H1 (cell line): ENCODE measurements at regions not wholly inside any gene's neighbourhood (a gene's known extent, or its start where the extent isn't known, plus 50 kb on each side); places are given as distances from the start of the nearest gene placed in this dataset.

Experiments
- CTCF ChIA-PET: fragments of 300-600 bp; sonication (Branson Sonifier 250); formaldehyde crosslinking; loops from one replicate; lab custom pipeline; 2021; ENCODE audit not compliant: partially characterized antibody; lab: Charles Lee
- POLR2A ChIA-PET: fragments of 300-600 bp; sonication (Branson Sonifier 250); formaldehyde crosslinking; loops from one replicate; lab custom pipeline; 2021; ENCODE audit warnings: inconsistent platforms; ENCODE audit not compliant: partially characterized antibody; lab: Charles Lee
- DNase-seq, 2 experiments: peaks; one replicate each; pipeline versions ENCODE4 v3.0.0 to v3.0.0-alpha.2; 2010 to 2022; ENCODE audit warnings: low spot score in 2 of 2, low read depth in 1 of 2, mixed read lengths in 1 of 2
- FAIRE-seq: peaks from 2 replicates; lab custom pipeline; 2011; peaks lifted over from hg19 to GRCh38; lab: Jason Lieb, UNC
- H2AFZ ChIP-seq: 2 replicates; pipeline ENCODE4 v1.8.1; 2012; ENCODE audit warnings: low read length, inconsistent platforms
- H2AK5ac ChIP-seq: 2 replicates; pipeline ENCODE4 v1.6.1; 2013; ENCODE audit warnings: low read depth, low read length
- H2BK120ac ChIP-seq: replicated peaks from 2 replicates; pipeline ENCODE3; 2013; ENCODE audit warnings: low read depth, low read length, inconsistent platforms
- H2BK12ac ChIP-seq: 2 replicates; pipeline ENCODE4 v1.6.1; 2013; ENCODE audit warnings: low read depth, low read length
- H2BK15ac ChIP-seq: 2 replicates; pipeline ENCODE4 v1.6.1; 2013; ENCODE audit warnings: low read length
- H2BK20ac ChIP-seq: 2 replicates; pipeline ENCODE4 v1.6.1; 2013; ENCODE audit warnings: low read length
- H2BK5ac ChIP-seq: 2 replicates; pipeline ENCODE4 v1.6.1; 2013; ENCODE audit warnings: low read depth, low read length
- H3K14ac ChIP-seq: 2 replicates; pipeline ENCODE4 v1.6.1; 2013; ENCODE audit warnings: inconsistent platforms; ENCODE audit not compliant: insufficient read length
- H3K18ac ChIP-seq: 2 replicates; pipeline ENCODE4 v1.6.1; 2013; ENCODE audit warnings: low read length; ENCODE audit errors: extremely low read depth
- H3K23ac ChIP-seq: 2 replicates; pipeline ENCODE4 v1.6.1; 2013; ENCODE audit warnings: inconsistent platforms; ENCODE audit not compliant: insufficient read length
- H3K23me2 ChIP-seq: 2 replicates; pipeline ENCODE4 v1.6.1; 2013; ENCODE audit warnings: low read depth, low read length
- H3K27ac ChIP-seq: 2 replicates; pipeline ENCODE4 v1.6.1; 2011; ENCODE audit warnings: low read depth, low read length, inconsistent platforms
- H3K27me3 ChIP-seq, 4 experiments: replicated peaks in 1 of 4; 1 replicate in 1 of 4; 2 replicates in 3 of 4; pipeline versions ENCODE4 v1.6.1 to v1.8.1; 2011 to 2013; ENCODE audit warnings: low read length in 3 of 4, mild to moderate bottlenecking in 3 of 4, inconsistent platforms in 2 of 4, mixed read lengths in 2 of 4, moderate library complexity in 1 of 4; ENCODE audit not compliant: control insufficient read depth in 3 of 4, insufficient read depth in 3 of 4; ENCODE audit errors: extremely low read depth in 1 of 4
- H3K36me3 ChIP-seq, 4 experiments: 2 replicates each; pipeline versions ENCODE4 v1.6.1 to v1.8.1; 2011 to 2013; ENCODE audit warnings: mild to moderate bottlenecking in 4 of 4, low read length in 3 of 4, moderate library complexity in 2 of 4, control low read depth in 1 of 4, inconsistent platforms in 1 of 4; ENCODE audit not compliant: insufficient read depth in 4 of 4, control insufficient read depth in 2 of 4
- H3K4ac ChIP-seq: replicated peaks from 2 replicates; pipeline ENCODE3; 2013; ENCODE audit warnings: low read length, low read depth, mixed read lengths, inconsistent platforms; ENCODE audit not compliant: insufficient read length
- H3K4me1 ChIP-seq, 4 experiments: replicated peaks in 1 of 4; 1 replicate in 1 of 4; 2 replicates in 3 of 4; pipeline versions ENCODE4 v1.6.1 to v1.8.1; 2011 to 2013; ENCODE audit warnings: low read length in 3 of 4, inconsistent platforms in 2 of 4, mixed read lengths in 1 of 4; ENCODE audit not compliant: insufficient read depth in 4 of 4, control insufficient read depth in 3 of 4
- H3K4me2 ChIP-seq, 2 experiments: 2 replicates each; pipeline versions ENCODE4 v1.6.1 to v1.8.1; 2011 to 2013; ENCODE audit warnings: low read depth in 2 of 2, low read length in 2 of 2, control low read depth in 1 of 2, inconsistent platforms in 1 of 2, mild to moderate bottlenecking in 1 of 2; ENCODE audit not compliant: insufficient read depth in 1 of 2
- H3K4me3 ChIP-seq, 4 experiments: fragments of 200-600, 300-600 bp in 1 of 4; sonication (generic), shearing (Covaris generic), sonication (Bioruptor Twin) in 1 of 4; 2 replicates each; pipeline versions ENCODE4 v1.5.1 to v1.8.1; 2011 to 2016; ENCODE audit warnings: low read length in 4 of 4, low read depth in 3 of 4, control low read depth in 2 of 4, inconsistent platforms in 2 of 4, mild to moderate bottlenecking in 2 of 4, mixed read lengths in 1 of 4, moderate library complexity in 1 of 4; ENCODE audit not compliant: insufficient read depth in 2 of 4; ENCODE audit errors: extremely low read depth in 1 of 4
- H3K56ac ChIP-seq: replicated peaks from 2 replicates; pipeline ENCODE3; 2013; ENCODE audit warnings: low read depth, mild to moderate bottlenecking, mixed read lengths, low read length, inconsistent platforms; ENCODE audit not compliant: insufficient read length
- H3K79me1 ChIP-seq: 2 replicates; pipeline ENCODE4 v1.6.1; 2013; ENCODE audit warnings: low read depth, low read length, control low read depth
- H3K79me2 ChIP-seq, 2 experiments: 2 replicates each; pipeline versions ENCODE4 v1.6.1 to v1.8.1; 2012 to 2013; ENCODE audit warnings: low read length in 2 of 2, mild to moderate bottlenecking in 2 of 2, inconsistent platforms in 1 of 2; ENCODE audit not compliant: insufficient read depth in 2 of 2, control insufficient read depth in 1 of 2
- H3K9ac ChIP-seq, 4 experiments: replicated peaks in 1 of 4; 1 replicate in 1 of 4; 2 replicates in 3 of 4; pipeline versions ENCODE4 v1.6.1 to v1.8.1; 2011 to 2013; ENCODE audit warnings: low read depth in 3 of 4, low read length in 3 of 4, control low read depth in 2 of 4, mild to moderate bottlenecking in 2 of 4, moderate library complexity in 2 of 4, inconsistent platforms in 1 of 4; ENCODE audit errors: extremely low read depth in 1 of 4
- H3K9me3 ChIP-seq, 2 experiments: 2 replicates each; pipeline versions ENCODE4 v1.6.1 to v1.8.1; 2012 to 2013; ENCODE audit warnings: mild to moderate bottlenecking in 2 of 2, moderate library complexity in 2 of 2, control low read depth in 1 of 2, inconsistent platforms in 1 of 2, low read depth in 1 of 2, low read length in 1 of 2, mixed read lengths in 1 of 2; ENCODE audit not compliant: insufficient read depth in 2 of 2
- H4K20me1 ChIP-seq, 2 experiments: replicated peaks in 1 of 2; 2 replicates each; pipeline versions ENCODE3 to v1.8.1; 2011 to 2013; ENCODE audit warnings: inconsistent platforms in 2 of 2, low read length in 2 of 2, mild to moderate bottlenecking in 1 of 2; ENCODE audit not compliant: insufficient read depth in 2 of 2, control insufficient read depth in 1 of 2
- H4K5ac ChIP-seq: 2 replicates; pipeline ENCODE4 v1.6.1; 2013; ENCODE audit warnings: low read length, low read depth, mixed read lengths, inconsistent platforms; ENCODE audit not compliant: insufficient read length
- H4K8ac ChIP-seq: 2 replicates; pipeline ENCODE4 v1.8.0; 2013; ENCODE audit warnings: mild to moderate bottlenecking, moderate library complexity, low read length, inconsistent platforms; ENCODE audit not compliant: insufficient read depth; ENCODE audit errors: extremely low read depth
- H4K91ac ChIP-seq: replicated peaks from 2 replicates; pipeline ENCODE3; 2013; ENCODE audit warnings: low read length, mixed read lengths, inconsistent platforms; ENCODE audit not compliant: insufficient read length
- BRCA1 ChIP-seq: IDR thresholded peaks from 2 replicates; pipeline ENCODE4 v1.6.1; 2012; ENCODE audit warnings: low read depth, low read length, improper control_type of control experiment
- FOSL1 ChIP-seq: IDR thresholded peaks from 2 replicates; pipeline ENCODE4 v1.6.1; 2011; ENCODE audit warnings: mild to moderate bottlenecking, low read depth, low read length, moderate library complexity; ENCODE audit not compliant: insufficient read depth
- HDAC2 ChIP-seq, 2 experiments: fragments of 300-600 bp in 1 of 2; sonication (generic) in 1 of 2; IDR thresholded peaks; 2 replicates each; pipeline ENCODE4 v1.6.1; 2011 to 2012; ENCODE audit warnings: low read depth in 2 of 2, low read length in 2 of 2, mild to moderate bottlenecking in 2 of 2, moderate library complexity in 2 of 2, borderline replicate concordance in 1 of 2, inconsistent platforms in 1 of 2
- HDAC6 ChIP-seq: IDR thresholded peaks from one replicate; pipeline ENCODE4 v1.7.1; 2012; ENCODE audit warnings: low read depth, mild to moderate bottlenecking, inconsistent platforms, low read length, moderate library complexity
- PHF8 ChIP-seq: fragments of 200-600 bp; sonication (generic); conservative IDR thresholded peaks from 2 replicates; pipeline ENCODE4 v1.7.1; 2012; ENCODE audit warnings: low read depth, mild to moderate bottlenecking, inconsistent platforms, low read length, moderate library complexity
- RFX5 ChIP-seq: IDR thresholded peaks from 2 replicates; pipeline ENCODE4 v1.6.1; 2011; ENCODE audit warnings: low read depth, low read length, improper control_type of control experiment, borderline replicate concordance
- SIN3A ChIP-seq, 2 experiments: IDR thresholded peaks in 1 of 2; conservative IDR thresholded peaks in 1 of 2; 2 replicates each; pipeline ENCODE4 v1.6.1; 2011 to 2012; ENCODE audit warnings: low read length in 2 of 2, improper control_type of control experiment in 1 of 2, low read depth in 1 of 2, mild to moderate bottlenecking in 1 of 2
- SIX5 ChIP-seq: IDR thresholded peaks from 2 replicates; pipeline ENCODE4 v1.6.1; 2011; ENCODE audit warnings: mild to moderate bottlenecking, low read depth, low read length
- SP2 ChIP-seq: IDR thresholded peaks from 2 replicates; pipeline ENCODE4 v1.6.1; 2012; ENCODE audit warnings: mild to moderate bottlenecking, low read length, inconsistent platforms
- SUZ12 ChIP-seq: fragments of 200-600 bp; sonication (generic); IDR thresholded peaks from 2 replicates; pipeline ENCODE4 v1.6.1; 2012; ENCODE audit warnings: mild to moderate bottlenecking, inconsistent platforms, low read length, moderate library complexity, mixed read lengths
- YY1 ChIP-seq: IDR thresholded peaks from 2 replicates; pipeline ENCODE4 v1.6.1; 2011; ENCODE audit warnings: low read depth, mild to moderate bottlenecking, low read length
- ZNF274 ChIP-seq: IDR thresholded peaks from 2 replicates; pipeline ENCODE4 v1.7.0; 2012; ENCODE audit warnings: low read length, borderline replicate concordance; ENCODE audit errors: extremely low read depth
- WGBS, 2 experiments: shearing (Covaris generic) in 1 of 2; methylation state at CpG; one replicate each; pipeline versions ENCODE4 v1.1.6 to v1.1.7; 2013 to 2015; ENCODE audit warnings: low lambda C conversion rate in 2 of 2, mixed read lengths in 2 of 2, inconsistent platforms in 1 of 2, low coverage in 1 of 2, missing lambda C conversion rate in 1 of 2; ENCODE audit not compliant: insufficient replicate concordance in 2 of 2, insufficient coverage in 1 of 2, insufficient read length in 1 of 2; ENCODE audit errors: extremely low coverage in 1 of 2, missing lambda C conversion rate in 1 of 2; 5-methylcytosine and 5-hydroxymethylcytosine counted together

GRCh38 chr5:71874521-71874920 lies 155.4 kb downstream of the CARTPT start:
- H2BK120ac ChIP-seq = no peak overlapping the region
- no peak overlapping the region for H2AK5ac ChIP-seq
- ChIA-PET POLR2A (no interaction called here), CTCF (interaction anchor here (0.6 to 0.8 kb wide), 2 partner anchors 117 to 191 kb away, joined by 3 read pairs; no protein-coding TSS in a partner anchor)
- no peak overlapping the region for H3K4me2 ChIP-seq
- no peak overlapping the region for H4K91ac ChIP-seq
- no peak overlapping the region for H3K9ac ChIP-seq
- H3K79me1 ChIP-seq = no peaks in the 10 kb centered on the region
- H3K27ac ChIP-seq = no peak overlapping the region
- no peak overlapping the region for H3K4ac ChIP-seq
- WGBS, 2 experiments = 93% methylated on average over 2 of the region's 2 CpGs; no CpG with 5 or more reads in 1 of the 2 experiments
- H3K23me2 ChIP-seq = no peaks in the 10 kb centered on the region; the same call in 1 of the 2 replicates
- no peak overlapping the region for H2BK15ac ChIP-seq
- no peak overlapping the region for H3K18ac ChIP-seq
- H3K36me3 ChIP-seq = no peaks in the 10 kb centered on the region
- no peak for FAIRE-seq
- no peak overlapping the region for H4K8ac ChIP-seq
- no peaks in the 10 kb centered on the region for H4K20me1 ChIP-seq
- no peak overlapping the region for H3K4me3 ChIP-seq
- DNase-seq = no peak
- no peaks in the 10 kb centered on the region for H3K4me1 ChIP-seq
- H2BK20ac ChIP-seq = no peak overlapping the region
- no peaks in the 10 kb centered on the region for H3K9me3 ChIP-seq
- no peaks in the 10 kb centered on the region for H3K79me2 ChIP-seq
- no peak overlapping the region for H3K23ac ChIP-seq
- H2BK5ac ChIP-seq = no peak overlapping the region
- no peak overlapping the region for H3K56ac ChIP-seq
- H4K5ac ChIP-seq = no peak overlapping the region
- no peak overlapping the region for H3K14ac ChIP-seq
- H2BK12ac ChIP-seq = no peak overlapping the region
- H3K27me3 ChIP-seq = no peaks in the 10 kb centered on the region
- no peak overlapping the region for H2AFZ ChIP-seq
- TF ChIP-seq HDAC2 (IDR thresholded peaks at IDR 0.05; ENCODE audit: borderline replicate concordance in 1 of 2, low read depth in 2 of 2, low read length in 2 of 2) (no peak), RFX5 (no peak), FOSL1 (no peak), YY1 (no peak), SUZ12 (no peak), SP2 (no peak), BRCA1 (no peak), ZNF274 (no peak), PHF8 (no peak), SIX5 (no peak), HDAC6 (no peak), SIN3A (conservative IDR thresholded peaks at IDR 0.05 in 1 of 2, IDR thresholded peaks at IDR 0.05 in 1 of 2; ENCODE audit: low read depth in 1 of 2, low read length in 2 of 2) (no peak)
